DMS114 treated with DMSO at 0.1 percent for 48 hours (cell line): ENCODE measurements at regions not wholly inside any gene's neighbourhood (a gene's known extent, or its start where the extent isn't known, plus 50 kb on each side); places are given as distances from the start of the nearest gene placed in this dataset.
A peak's percentile ranks its signal among the peaks of the same experiment; 100 is the strongest.
"Not testable (repeated sequence)": the region's sequence is repeated elsewhere in the genome, so short reads cannot be mapped to it uniquely, and the experiment has no call there.

Experiments used
- DNase-seq: peaks from one replicate; lab custom pipeline; 2025; ENCODE audit not compliant: unreplicated experiment; lab: John Stamatoyannopoulos, UW

GRCh38 chr6:9083108-9083507 lies 647.8 kb upstream of the SLC35B3 start:
- DNase-seq: no peak

DNA sequence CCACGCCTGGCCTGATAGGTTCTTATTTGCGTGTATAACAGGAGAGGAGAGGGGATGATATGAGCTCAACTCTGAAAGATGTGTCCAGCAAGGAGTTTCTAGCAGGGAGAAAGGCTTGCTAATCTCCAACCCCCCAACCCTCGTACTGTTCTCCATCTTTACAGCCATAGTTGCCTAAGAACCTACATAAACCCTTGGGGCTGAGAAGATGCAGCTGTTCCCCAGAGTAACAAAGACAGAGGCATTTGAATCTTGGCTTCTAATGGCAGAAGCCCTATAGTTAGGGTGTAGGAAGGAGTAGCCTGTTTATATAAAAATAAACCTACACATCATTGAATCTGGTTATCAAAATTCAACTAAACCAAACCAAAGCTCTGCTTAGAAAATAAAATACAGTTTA lies 631.4 kb upstream of the SLC35B3 start:
- DNase-seq: no peak

GRCh38 chr6:9064156-9064555 lies 628.8 kb upstream of the SLC35B3 start:
- DNase-seq: no peak

DNA sequence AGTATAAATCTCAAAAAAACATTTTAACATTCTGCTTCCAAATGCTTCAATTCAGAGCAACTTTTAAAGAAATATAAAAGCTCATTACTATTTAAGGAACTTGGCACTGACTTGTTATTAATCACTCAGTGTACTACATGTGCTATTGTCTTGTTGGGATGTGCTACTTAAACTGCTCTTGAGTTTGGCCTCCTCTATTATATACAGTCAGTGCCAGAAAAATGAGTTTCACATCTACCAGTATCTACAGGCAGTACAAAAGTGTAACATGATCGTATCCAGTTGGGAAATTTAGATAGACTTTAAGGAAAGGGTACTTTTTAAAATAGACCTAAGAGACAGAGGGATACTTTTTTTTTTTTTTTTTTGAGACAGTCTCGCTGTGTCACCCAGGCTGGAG lies 627.3 kb upstream of the SLC35B3 start:
- DNase-seq: no peak

DNA sequence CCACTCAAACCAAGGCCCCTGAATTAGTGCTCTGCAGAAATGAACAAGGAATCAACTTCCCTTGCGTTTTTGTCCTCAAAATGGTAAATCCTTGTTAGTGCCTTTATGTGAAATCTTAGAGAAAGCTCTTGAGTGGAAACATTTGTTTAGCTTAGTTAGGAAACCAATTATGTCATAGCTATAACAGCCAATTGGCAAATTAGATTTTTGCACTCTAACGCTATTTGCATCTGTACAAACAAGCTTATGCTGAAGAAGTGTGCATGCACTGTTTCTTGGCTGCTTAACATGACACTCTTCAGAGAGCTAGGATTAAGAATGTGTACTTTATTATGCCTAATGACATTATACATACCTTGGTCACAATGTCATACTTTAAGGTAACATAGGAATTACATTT lies 622.6 kb upstream of the SLC35B3 start:
- no peak for DNase-seq

DNA sequence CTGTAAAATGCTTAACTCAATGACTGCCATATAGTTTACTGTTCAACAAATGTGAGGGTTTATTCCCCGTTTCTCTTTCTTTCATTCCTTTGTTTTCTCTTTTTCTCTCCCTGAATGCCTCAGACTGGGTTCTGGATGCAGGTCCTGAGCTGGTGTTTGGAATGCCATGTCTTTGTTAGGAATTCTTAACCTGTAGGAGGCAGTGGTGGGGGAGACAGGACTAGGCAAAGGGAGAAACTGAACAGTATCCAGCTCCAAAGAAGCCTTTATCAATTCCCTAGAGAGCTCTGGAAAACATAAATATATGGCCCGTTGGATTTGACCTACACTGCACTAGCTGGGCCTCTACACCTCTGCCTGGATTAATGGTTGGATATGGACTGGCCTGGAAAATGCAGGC lies 621.2 kb upstream of the SLC35B3 start:
- DNase-seq: no peak

DNA sequence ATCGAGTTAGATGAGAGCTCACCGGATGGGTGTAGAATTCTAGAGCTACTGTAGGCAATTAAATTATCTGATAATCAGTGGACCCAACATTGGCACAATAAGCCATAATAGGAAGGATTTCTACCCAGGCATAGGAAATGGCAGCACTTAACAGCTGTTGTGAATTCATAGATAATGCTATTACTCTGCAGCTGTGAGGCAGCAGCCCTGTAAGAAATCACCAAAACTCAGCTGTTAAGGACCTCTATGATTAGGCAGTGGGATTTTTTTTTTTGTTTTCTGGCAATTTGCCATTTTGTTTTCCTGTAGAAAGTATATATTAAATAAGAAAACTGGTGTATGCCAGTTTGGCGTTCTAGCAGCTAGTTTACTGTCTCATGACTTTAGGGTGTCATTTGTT lies 609.1 kb upstream of the SLC35B3 start:
- no peak for DNase-seq

GRCh38 chr6:9040718-9041117 lies 605.4 kb upstream of the SLC35B3 start:
- DNase-seq: no peak

DNA sequence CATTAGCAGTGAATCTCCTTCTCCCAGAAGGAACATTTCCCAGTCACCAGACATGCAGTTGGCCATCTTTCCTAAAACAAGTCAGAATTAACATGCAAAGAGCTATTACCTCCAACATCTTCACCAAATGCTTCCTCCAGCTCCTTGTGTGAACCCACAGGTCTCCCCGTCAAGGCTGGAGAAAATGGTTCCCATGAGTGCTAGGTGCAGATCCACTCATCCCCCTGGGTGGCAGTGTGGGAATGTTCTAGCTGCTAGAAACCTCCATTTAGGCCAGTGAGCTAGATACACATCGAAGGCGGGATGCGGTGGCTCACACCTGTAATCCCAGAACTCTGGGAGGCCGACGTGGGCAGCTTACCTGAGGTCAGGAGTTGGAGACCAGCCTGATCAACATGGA lies 603.9 kb upstream of the SLC35B3 start:
- no peak for DNase-seq

DNA sequence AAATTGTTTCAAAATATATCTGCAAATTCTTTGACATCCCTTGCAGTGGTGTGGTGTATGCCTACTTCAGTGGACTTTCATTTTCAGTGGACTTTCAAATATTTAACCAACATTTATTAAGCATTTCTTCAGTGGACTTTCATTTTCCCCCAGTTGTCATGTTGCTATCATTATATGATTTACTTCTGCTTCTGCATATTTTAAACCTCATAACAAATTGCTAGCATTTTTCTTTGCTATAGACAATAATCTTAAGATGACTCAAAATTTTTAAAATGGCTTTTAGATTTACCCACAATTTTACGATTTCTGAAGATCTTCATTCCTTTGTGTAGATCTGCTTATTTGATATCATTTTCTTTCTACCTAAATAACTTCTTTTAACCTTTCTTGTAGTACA lies 592.7 kb upstream of the SLC35B3 start:
- DNase-seq: no peak

- DNase-seq: no peak
These were observed 590.5 kb upstream of the SLC35B3 start for GRCh38 chr6:9025796-9026394.

- no peak for DNase-seq
These were observed 589.9 kb upstream of the SLC35B3 start for GRCh38 chr6:9025228-9025627.

DNA sequence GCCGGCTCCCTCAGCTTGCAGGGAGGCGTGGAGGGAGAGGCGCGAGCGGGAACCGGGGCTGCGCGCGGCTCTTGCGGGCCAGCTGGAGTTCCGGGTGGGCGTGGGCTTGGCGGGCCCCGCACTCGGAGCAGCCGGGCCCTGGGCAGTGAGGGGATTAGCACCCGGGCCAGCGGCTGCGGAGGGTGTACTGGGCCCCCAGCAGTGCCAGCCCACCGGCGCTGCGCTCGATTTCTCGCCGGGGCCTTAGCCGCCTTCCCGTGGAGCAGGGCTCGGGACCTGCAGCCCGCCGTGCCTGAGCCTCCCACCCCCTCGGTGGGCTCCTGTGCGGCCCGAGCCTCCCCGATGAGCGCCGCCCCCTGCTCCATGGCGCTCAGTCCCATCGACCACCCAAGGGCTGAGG lies 588.9 kb upstream of the SLC35B3 start:
- DNase-seq: not testable (repeated sequence)

DNA sequence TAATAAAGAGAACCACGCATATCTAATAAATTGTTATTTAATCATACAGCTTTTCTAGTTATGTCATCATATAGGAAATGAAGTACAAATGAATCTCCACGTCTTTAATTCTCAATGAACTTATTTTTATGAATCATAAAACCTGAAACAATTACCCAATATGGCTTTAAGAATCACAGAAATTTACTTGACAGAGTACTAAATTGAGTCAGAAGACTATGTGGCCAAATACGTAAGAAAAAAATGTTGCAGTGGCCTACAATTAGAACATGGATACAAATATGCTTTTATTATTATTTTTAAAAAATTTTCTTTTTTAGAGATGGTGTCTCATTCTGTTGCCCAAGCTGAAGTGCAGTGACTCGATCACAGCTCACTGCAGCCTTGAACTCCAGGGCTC lies 584.7 kb upstream of the SLC35B3 start:
- no peak for DNase-seq

DNA sequence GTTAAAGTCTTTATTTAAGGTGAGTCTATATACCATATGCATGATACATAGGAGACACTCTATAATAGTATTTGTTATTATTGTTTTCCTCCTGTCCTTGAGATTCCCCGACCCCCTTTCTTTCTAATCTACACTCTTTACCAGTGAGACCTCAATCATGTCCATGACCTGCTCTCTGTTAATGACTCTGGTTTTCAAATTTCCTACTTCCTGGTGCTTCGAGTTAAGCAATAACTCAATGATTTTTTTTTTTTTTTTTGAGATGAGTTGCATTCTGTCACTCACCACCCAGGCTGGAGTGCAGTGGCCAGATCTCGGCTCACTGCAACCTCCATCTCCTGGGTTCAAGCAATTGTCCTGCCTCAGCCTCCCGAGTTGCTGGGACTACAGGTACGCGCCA lies 574.6 kb upstream of the SLC35B3 start:
- DNase-seq: no peak

DNA sequence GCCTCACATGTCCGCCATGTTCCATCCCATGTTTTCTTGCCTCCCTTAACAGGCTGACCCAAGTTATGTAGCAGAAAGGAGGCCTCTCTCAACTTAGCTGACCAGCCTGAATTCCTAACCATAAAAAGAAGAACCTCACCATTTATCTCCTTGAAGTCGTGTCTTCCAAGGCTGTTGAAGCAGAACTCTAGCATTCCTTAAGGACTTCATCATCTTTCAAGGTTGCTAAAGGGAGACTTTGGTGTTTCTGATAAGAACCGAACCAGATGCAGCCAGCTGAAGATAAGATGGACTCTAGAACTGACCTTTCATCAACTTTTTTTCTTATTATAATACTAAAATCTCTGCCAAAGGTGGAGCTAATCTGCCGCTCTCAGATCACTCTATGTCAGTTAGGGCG lies 571.7 kb upstream of the SLC35B3 start:
- DNase-seq: no peak

DNA sequence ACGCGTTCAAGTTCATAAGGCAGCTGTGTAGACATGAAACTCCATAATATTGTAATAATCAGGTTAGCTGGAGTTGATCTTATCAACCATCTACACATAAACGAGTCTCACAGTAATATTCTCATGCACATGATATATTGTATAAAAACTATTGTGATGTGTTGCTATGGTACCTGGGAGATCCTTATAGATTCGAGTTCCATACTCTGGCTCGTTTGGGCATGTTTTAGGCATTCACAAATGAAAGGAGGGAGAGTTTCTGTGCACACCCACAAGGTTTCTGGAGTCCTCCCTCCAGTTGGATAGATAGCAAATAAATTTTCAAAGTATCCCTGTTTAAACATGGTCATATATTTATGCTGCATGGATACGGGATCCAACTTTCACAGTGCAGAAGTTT lies 567.5 kb upstream of the SLC35B3 start:
- DNase-seq: no peak

DNA sequence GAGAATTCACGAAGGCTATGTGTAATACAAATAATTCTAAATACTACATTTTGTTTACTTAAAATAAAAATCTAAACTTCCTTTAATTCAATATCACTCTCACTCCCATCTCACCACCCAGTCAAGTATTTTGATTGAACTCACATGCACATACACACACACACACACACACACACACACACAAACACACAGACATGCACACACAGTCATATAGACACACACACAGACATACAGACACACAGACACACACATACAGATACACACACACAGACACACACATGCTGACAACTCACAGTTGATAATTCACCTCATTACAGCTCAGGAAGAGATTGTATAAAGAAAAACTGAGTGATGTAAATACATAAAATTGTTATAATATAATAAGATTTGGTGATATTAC lies 559.8 kb upstream of the SLC35B3 start:
- no peak for DNase-seq

GRCh38 chr6:8993111-8993510 lies 557.8 kb upstream of the SLC35B3 start:
- no peak for DNase-seq

GRCh38 chr6:8991844-8992243 lies 556.5 kb upstream of the SLC35B3 start:
- DNase-seq: no peak

GRCh38 chr6:8990075-8990474 lies 554.7 kb upstream of the SLC35B3 start:
- no peak for DNase-seq

DNA sequence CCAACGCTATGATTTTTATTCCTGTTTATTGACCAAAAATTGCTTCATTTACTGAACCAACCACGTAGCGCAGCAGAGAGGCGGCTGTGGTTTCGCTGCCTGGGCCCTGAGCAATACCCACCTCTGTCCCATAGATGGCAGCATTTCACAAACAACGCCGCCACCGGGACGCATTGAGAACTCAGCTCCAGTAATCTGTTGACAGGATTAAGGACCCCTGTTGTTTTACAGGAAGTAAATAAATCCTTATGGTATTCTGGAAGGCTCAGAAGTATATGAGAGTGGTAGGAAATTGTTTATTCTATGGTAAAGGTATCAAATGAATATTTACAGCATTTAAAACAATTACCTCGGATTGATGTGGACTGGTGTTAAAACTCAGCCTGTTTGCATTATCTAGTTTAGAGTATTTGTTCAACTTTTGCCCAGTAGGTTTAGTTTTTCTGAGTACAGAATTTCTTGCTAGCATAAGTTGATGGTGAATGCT lies 547.9 kb upstream of the SLC35B3 start:
- peak; percentile 80 for DNase-seq

DNA sequence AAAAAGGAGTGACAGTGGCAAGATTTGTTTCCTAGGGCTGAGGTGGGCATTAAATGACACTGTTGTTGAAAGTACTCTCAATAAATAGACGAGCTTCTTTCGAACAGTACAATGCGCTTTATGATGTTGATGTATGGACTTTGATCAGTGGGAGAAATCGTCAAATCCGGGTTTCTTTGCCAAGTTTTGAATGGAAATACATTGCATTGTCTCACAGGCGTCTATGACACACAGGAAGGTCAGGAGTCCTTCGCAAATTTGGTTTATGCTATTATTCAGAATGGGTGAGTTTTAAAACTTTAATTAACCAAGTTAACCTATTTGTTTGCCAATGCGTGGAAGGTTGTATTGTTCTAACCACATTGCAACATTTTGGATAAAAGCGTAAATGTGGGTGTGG lies 547.3 kb upstream of the SLC35B3 start:
- DNase-seq: no peak

- DNase-seq: no peak
These were observed 538.0 kb upstream of the SLC35B3 start for GRCh38 chr6:8973395-8973794.
